ENCODE measurements at regions not wholly inside any gene's neighbourhood (a gene's known extent, or its start where the extent isn't known, plus 50 kb on each side); places are given as distances from the start of the nearest gene placed in this dataset.

- TF ChIP-seq ZNF274 (IDR thresholded peaks at IDR 0.05; ENCODE audit: low read depth, low read length) (no peak), YY1 (IDR thresholded peaks at IDR 0.05; ENCODE audit: insufficient read depth, insufficient read length) (no peak), SUZ12 (IDR thresholded peaks at IDR 0.05; ENCODE audit: extremely low read depth, insufficient read depth, insufficient read length) (no peak)
These were observed 161.0 kb upstream of the ANKRD50 start for GRCh38 chr4:124873361-124874171.

Measured in NT2/D1 (cell line).